H1 (cell line): ENCODE measurements at regions not wholly inside any gene's neighbourhood (a gene's known extent, or its start where the extent isn't known, plus 50 kb on each side); places are given as distances from the start of the nearest gene placed in this dataset.

Experiments
- CTCF ChIA-PET: fragments of 300-600 bp; sonication (Branson Sonifier 250); formaldehyde crosslinking; loops from one replicate; lab custom pipeline; 2021; ENCODE audit not compliant: partially characterized antibody; lab: Charles Lee
- POLR2A ChIA-PET: fragments of 300-600 bp; sonication (Branson Sonifier 250); formaldehyde crosslinking; loops from one replicate; lab custom pipeline; 2021; ENCODE audit warnings: inconsistent platforms; ENCODE audit not compliant: partially characterized antibody; lab: Charles Lee
- DNase-seq, 2 experiments: peaks; one replicate each; pipeline versions ENCODE4 v3.0.0 to v3.0.0-alpha.2; 2010 to 2022; ENCODE audit warnings: low spot score in 2 of 2, low read depth in 1 of 2, mixed read lengths in 1 of 2
- FAIRE-seq: peaks from 2 replicates; lab custom pipeline; 2011; peaks lifted over from hg19 to GRCh38; lab: Jason Lieb, UNC
- H2AFZ ChIP-seq: 2 replicates; pipeline ENCODE4 v1.8.1; 2012; ENCODE audit warnings: low read length, inconsistent platforms
- H2AK5ac ChIP-seq: 2 replicates; pipeline ENCODE4 v1.6.1; 2013; ENCODE audit warnings: low read depth, low read length
- H2BK120ac ChIP-seq: replicated peaks from 2 replicates; pipeline ENCODE3; 2013; ENCODE audit warnings: low read depth, low read length, inconsistent platforms
- H2BK12ac ChIP-seq: 2 replicates; pipeline ENCODE4 v1.6.1; 2013; ENCODE audit warnings: low read depth, low read length
- H2BK15ac ChIP-seq: 2 replicates; pipeline ENCODE4 v1.6.1; 2013; ENCODE audit warnings: low read length
- H2BK20ac ChIP-seq: 2 replicates; pipeline ENCODE4 v1.6.1; 2013; ENCODE audit warnings: low read length
- H2BK5ac ChIP-seq: 2 replicates; pipeline ENCODE4 v1.6.1; 2013; ENCODE audit warnings: low read depth, low read length
- H3K14ac ChIP-seq: 2 replicates; pipeline ENCODE4 v1.6.1; 2013; ENCODE audit warnings: inconsistent platforms; ENCODE audit not compliant: insufficient read length
- H3K18ac ChIP-seq: 2 replicates; pipeline ENCODE4 v1.6.1; 2013; ENCODE audit warnings: low read length; ENCODE audit errors: extremely low read depth
- H3K23ac ChIP-seq: 2 replicates; pipeline ENCODE4 v1.6.1; 2013; ENCODE audit warnings: inconsistent platforms; ENCODE audit not compliant: insufficient read length
- H3K23me2 ChIP-seq: 2 replicates; pipeline ENCODE4 v1.6.1; 2013; ENCODE audit warnings: low read depth, low read length
- H3K27ac ChIP-seq: 2 replicates; pipeline ENCODE4 v1.6.1; 2011; ENCODE audit warnings: low read depth, low read length, inconsistent platforms
- H3K27me3 ChIP-seq, 4 experiments: replicated peaks in 1 of 4; 1 replicate in 1 of 4; 2 replicates in 3 of 4; pipeline versions ENCODE4 v1.6.1 to v1.8.1; 2011 to 2013; ENCODE audit warnings: low read length in 3 of 4, mild to moderate bottlenecking in 3 of 4, inconsistent platforms in 2 of 4, mixed read lengths in 2 of 4, moderate library complexity in 1 of 4; ENCODE audit not compliant: control insufficient read depth in 3 of 4, insufficient read depth in 3 of 4; ENCODE audit errors: extremely low read depth in 1 of 4
- H3K36me3 ChIP-seq, 4 experiments: 2 replicates each; pipeline versions ENCODE4 v1.6.1 to v1.8.1; 2011 to 2013; ENCODE audit warnings: mild to moderate bottlenecking in 4 of 4, low read length in 3 of 4, moderate library complexity in 2 of 4, control low read depth in 1 of 4, inconsistent platforms in 1 of 4; ENCODE audit not compliant: insufficient read depth in 4 of 4, control insufficient read depth in 2 of 4
- H3K4ac ChIP-seq: replicated peaks from 2 replicates; pipeline ENCODE3; 2013; ENCODE audit warnings: low read length, low read depth, mixed read lengths, inconsistent platforms; ENCODE audit not compliant: insufficient read length
- H3K4me1 ChIP-seq, 4 experiments: replicated peaks in 1 of 4; 1 replicate in 1 of 4; 2 replicates in 3 of 4; pipeline versions ENCODE4 v1.6.1 to v1.8.1; 2011 to 2013; ENCODE audit warnings: low read length in 3 of 4, inconsistent platforms in 2 of 4, mixed read lengths in 1 of 4; ENCODE audit not compliant: insufficient read depth in 4 of 4, control insufficient read depth in 3 of 4
- H3K4me2 ChIP-seq, 2 experiments: 2 replicates each; pipeline versions ENCODE4 v1.6.1 to v1.8.1; 2011 to 2013; ENCODE audit warnings: low read depth in 2 of 2, low read length in 2 of 2, control low read depth in 1 of 2, inconsistent platforms in 1 of 2, mild to moderate bottlenecking in 1 of 2; ENCODE audit not compliant: insufficient read depth in 1 of 2
- H3K4me3 ChIP-seq, 4 experiments: fragments of 200-600, 300-600 bp in 1 of 4; sonication (generic), shearing (Covaris generic), sonication (Bioruptor Twin) in 1 of 4; 2 replicates each; pipeline versions ENCODE4 v1.5.1 to v1.8.1; 2011 to 2016; ENCODE audit warnings: low read length in 4 of 4, low read depth in 3 of 4, control low read depth in 2 of 4, inconsistent platforms in 2 of 4, mild to moderate bottlenecking in 2 of 4, mixed read lengths in 1 of 4, moderate library complexity in 1 of 4; ENCODE audit not compliant: insufficient read depth in 2 of 4; ENCODE audit errors: extremely low read depth in 1 of 4
- H3K56ac ChIP-seq: replicated peaks from 2 replicates; pipeline ENCODE3; 2013; ENCODE audit warnings: low read depth, mild to moderate bottlenecking, mixed read lengths, low read length, inconsistent platforms; ENCODE audit not compliant: insufficient read length
- H3K79me1 ChIP-seq: 2 replicates; pipeline ENCODE4 v1.6.1; 2013; ENCODE audit warnings: low read depth, low read length, control low read depth
- H3K79me2 ChIP-seq, 2 experiments: 2 replicates each; pipeline versions ENCODE4 v1.6.1 to v1.8.1; 2012 to 2013; ENCODE audit warnings: low read length in 2 of 2, mild to moderate bottlenecking in 2 of 2, inconsistent platforms in 1 of 2; ENCODE audit not compliant: insufficient read depth in 2 of 2, control insufficient read depth in 1 of 2
- H3K9ac ChIP-seq, 4 experiments: replicated peaks in 1 of 4; 1 replicate in 1 of 4; 2 replicates in 3 of 4; pipeline versions ENCODE4 v1.6.1 to v1.8.1; 2011 to 2013; ENCODE audit warnings: low read depth in 3 of 4, low read length in 3 of 4, control low read depth in 2 of 4, mild to moderate bottlenecking in 2 of 4, moderate library complexity in 2 of 4, inconsistent platforms in 1 of 4; ENCODE audit errors: extremely low read depth in 1 of 4
- H3K9me3 ChIP-seq, 2 experiments: 2 replicates each; pipeline versions ENCODE4 v1.6.1 to v1.8.1; 2012 to 2013; ENCODE audit warnings: mild to moderate bottlenecking in 2 of 2, moderate library complexity in 2 of 2, control low read depth in 1 of 2, inconsistent platforms in 1 of 2, low read depth in 1 of 2, low read length in 1 of 2, mixed read lengths in 1 of 2; ENCODE audit not compliant: insufficient read depth in 2 of 2
- H4K20me1 ChIP-seq, 2 experiments: replicated peaks in 1 of 2; 2 replicates each; pipeline versions ENCODE3 to v1.8.1; 2011 to 2013; ENCODE audit warnings: inconsistent platforms in 2 of 2, low read length in 2 of 2, mild to moderate bottlenecking in 1 of 2; ENCODE audit not compliant: insufficient read depth in 2 of 2, control insufficient read depth in 1 of 2
- H4K5ac ChIP-seq: 2 replicates; pipeline ENCODE4 v1.6.1; 2013; ENCODE audit warnings: low read length, low read depth, mixed read lengths, inconsistent platforms; ENCODE audit not compliant: insufficient read length
- H4K8ac ChIP-seq: 2 replicates; pipeline ENCODE4 v1.8.0; 2013; ENCODE audit warnings: mild to moderate bottlenecking, moderate library complexity, low read length, inconsistent platforms; ENCODE audit not compliant: insufficient read depth; ENCODE audit errors: extremely low read depth
- H4K91ac ChIP-seq: replicated peaks from 2 replicates; pipeline ENCODE3; 2013; ENCODE audit warnings: low read length, mixed read lengths, inconsistent platforms; ENCODE audit not compliant: insufficient read length
- HDAC2 ChIP-seq, 2 experiments: fragments of 300-600 bp in 1 of 2; sonication (generic) in 1 of 2; IDR thresholded peaks; 2 replicates each; pipeline ENCODE4 v1.6.1; 2011 to 2012; ENCODE audit warnings: low read depth in 2 of 2, low read length in 2 of 2, mild to moderate bottlenecking in 2 of 2, moderate library complexity in 2 of 2, borderline replicate concordance in 1 of 2, inconsistent platforms in 1 of 2
- NANOG ChIP-seq: IDR thresholded peaks from 2 replicates; pipeline ENCODE4 v1.6.1; 2011; ENCODE audit warnings: low read length, low read depth, mild to moderate bottlenecking, inconsistent platforms; ENCODE audit not compliant: insufficient read depth, poor library complexity, severe bottlenecking
- POLR2AphosphoS5 ChIP-seq: IDR thresholded peaks from 2 replicates; pipeline ENCODE4 v1.6.1; 2011; ENCODE audit warnings: low read depth, low read length
- POU5F1 ChIP-seq: IDR thresholded peaks from 2 replicates; pipeline ENCODE4 v1.6.1; 2011; ENCODE audit warnings: low read depth, mild to moderate bottlenecking, low read length, moderate library complexity
- WGBS, 2 experiments: shearing (Covaris generic) in 1 of 2; methylation state at CpG; one replicate each; pipeline versions ENCODE4 v1.1.6 to v1.1.7; 2013 to 2015; ENCODE audit warnings: low lambda C conversion rate in 2 of 2, mixed read lengths in 2 of 2, inconsistent platforms in 1 of 2, low coverage in 1 of 2, missing lambda C conversion rate in 1 of 2; ENCODE audit not compliant: insufficient replicate concordance in 2 of 2, insufficient coverage in 1 of 2, insufficient read length in 1 of 2; ENCODE audit errors: extremely low coverage in 1 of 2, missing lambda C conversion rate in 1 of 2; 5-methylcytosine and 5-hydroxymethylcytosine counted together

DNA sequence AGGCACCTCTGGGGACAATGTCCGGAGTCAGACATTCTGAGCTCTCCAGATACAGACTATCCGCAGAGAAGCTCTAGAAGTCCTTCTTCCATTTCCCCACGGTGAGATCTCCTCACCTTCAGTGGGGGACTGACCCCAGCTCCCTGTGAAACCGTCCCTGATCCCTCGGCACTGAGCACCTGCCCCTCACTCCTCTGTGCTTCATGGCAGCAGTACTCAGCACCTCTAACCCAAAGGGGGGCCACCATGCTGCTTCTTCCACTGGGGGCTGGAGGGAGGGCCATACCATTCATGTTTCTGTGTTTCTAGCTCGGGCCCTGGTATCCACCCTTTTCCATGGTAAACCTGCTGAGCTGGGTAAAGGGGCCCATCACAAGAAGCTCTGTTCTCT is 321.7 kb downstream of the BRD1 start:
- Histone ChIP-seq H2BK12ac (no peak overlapping the region), H4K8ac (no peak overlapping the region), H3K4me1 (no peaks in the 10 kb centered on the region), H3K4ac (no peak overlapping the region), H2AFZ (no peak overlapping the region), H4K91ac (no peak overlapping the region), H3K4me3 (no peak overlapping the region), H3K27me3 (no peaks in the 10 kb centered on the region), H3K79me1 (no peaks in the 10 kb centered on the region), H3K27ac (no peak overlapping the region), H3K9ac (no peak overlapping the region), H2AK5ac (no peak overlapping the region), H2BK5ac (no peak overlapping the region), H2BK20ac (no peak overlapping the region), H3K4me2 (no peak overlapping the region), H3K23ac (no peak overlapping the region), H4K5ac (no peak overlapping the region), H3K56ac (no peak overlapping the region), H2BK15ac (no peak overlapping the region), H3K14ac (no peak overlapping the region), H3K79me2 (no peaks in the 10 kb centered on the region), H3K9me3 (peaks cover 0 to under 1% of the 10 kb centered on the region in 2 experiments; a peak in 1 of 4 replicates), H2BK120ac (no peak overlapping the region), H4K20me1 (peaks cover 0 to 2% of the 10 kb centered on the region in 2 experiments), H3K23me2 (peaks cover 7% of the 10 kb centered on the region; the same call in 1 of the 2 replicates), H3K36me3 (no peaks in the 10 kb centered on the region), H3K18ac (no peak overlapping the region)
- WGBS, 2 experiments = 81% methylated on average over 6 of the region's 6 CpGs; no CpG with 5 or more reads in 1 of the 2 experiments
- FAIRE-seq (no peak), DNase-seq (no peak)
- CTCF ChIA-PET = interaction anchor here (1.5 kb wide), 1 partner anchor 12 kb away, joined by 4 read pairs; no protein-coding TSS in a partner anchor
- POLR2A ChIA-PET = no interaction called here
- TF ChIP-seq HDAC2 (IDR thresholded peaks at IDR 0.05; ENCODE audit: borderline replicate concordance in 1 of 2, low read depth in 2 of 2, low read length in 2 of 2) (no peak), POU5F1 (no peak), NANOG (no peak), POLR2AphosphoS5 (no peak)
